ENCODE measurements at regions not wholly inside any gene's neighbourhood (a gene's known extent, or its start where the extent isn't known, plus 50 kb on each side); places are given as distances from the start of the nearest gene placed in this dataset.

- no peak for DNase-seq (ENCODE audit: low read depth in 4 of 4, low spot score in 2 of 4)
Observed at GRCh38 chr5:20605732-20606525, 617.9 kb upstream of the CDH18 start.

- no peak for DNase-seq (ENCODE audit: low read depth in 4 of 4, low spot score in 2 of 4)
Observed at GRCh38 chr5:20604992-20605391, 617.0 kb upstream of the CDH18 start.

- no peak for DNase-seq (ENCODE audit: low read depth in 4 of 4, low spot score in 2 of 4)
Observed at GRCh38 chr5:20601678-20602100, 613.7 kb upstream of the CDH18 start.

- no peak for DNase-seq (ENCODE audit: low read depth in 4 of 4, low spot score in 2 of 4)
Observed at GRCh38 chr5:20590356-20590755, 602.4 kb upstream of the CDH18 start.

- no peak for DNase-seq (ENCODE audit: low read depth in 4 of 4, low spot score in 2 of 4)
Observed at GRCh38 chr5:20575571-20575970, 587.6 kb upstream of the CDH18 start.

GRCh38 chr5:20574576-20574975, 586.6 kb upstream of the CDH18 start:
- no peak for DNase-seq (ENCODE audit: low read depth in 4 of 4, low spot score in 2 of 4)

GRCh38 chr5:20572614-20573013, 584.6 kb upstream of the CDH18 start:
- no peak for DNase-seq (ENCODE audit: low read depth in 4 of 4, low spot score in 2 of 4)

GRCh38 chr5:20570486-20570885, 582.5 kb upstream of the CDH18 start:
- DNase-seq (ENCODE audit: low read depth in 4 of 4, low spot score in 2 of 4) = no peak

- no peak for DNase-seq (ENCODE audit: low read depth in 4 of 4, low spot score in 2 of 4)
Observed at GRCh38 chr5:20562544-20562943, 574.5 kb upstream of the CDH18 start.

GRCh38 chr5:20559845-20560244, 571.8 kb upstream of the CDH18 start:
- DNase-seq (ENCODE audit: low read depth in 4 of 4, low spot score in 2 of 4) = no peak

- no peak for DNase-seq (ENCODE audit: low read depth in 4 of 4, low spot score in 2 of 4)
Observed at GRCh38 chr5:20556115-20556763, 568.2 kb upstream of the CDH18 start.

- DNase-seq (ENCODE audit: low read depth in 4 of 4, low spot score in 2 of 4) = no peak
Observed at GRCh38 chr5:20555034-20555433, 567.0 kb upstream of the CDH18 start.

GRCh38 chr5:20554001-20554400, 566.0 kb upstream of the CDH18 start:
- no peak for DNase-seq (ENCODE audit: low read depth in 4 of 4, low spot score in 2 of 4)

- DNase-seq (ENCODE audit: low read depth in 4 of 4, low spot score in 2 of 4) = no peak
Observed at GRCh38 chr5:20537911-20538703, 550.1 kb upstream of the CDH18 start.

GRCh38 chr5:20536813-20537212, 548.8 kb upstream of the CDH18 start:
- DNase-seq (ENCODE audit: low read depth in 4 of 4, low spot score in 2 of 4) = no peak

GRCh38 chr5:20536341-20536740, 548.3 kb upstream of the CDH18 start:
- DNase-seq (ENCODE audit: low read depth in 4 of 4, low spot score in 2 of 4) = no peak

- no peak for DNase-seq (ENCODE audit: low read depth in 4 of 4, low spot score in 2 of 4)
Observed at GRCh38 chr5:20528471-20528870, 540.5 kb upstream of the CDH18 start.

- no peak for DNase-seq (ENCODE audit: low read depth in 4 of 4, low spot score in 2 of 4)
Observed at GRCh38 chr5:20524991-20525529, 537.1 kb upstream of the CDH18 start.

GRCh38 chr5:20522905-20523482, 535.0 kb upstream of the CDH18 start:
- no peak for DNase-seq (ENCODE audit: low read depth in 4 of 4, low spot score in 2 of 4)

GRCh38 chr5:20515606-20516005, 527.6 kb upstream of the CDH18 start:
- no peak for DNase-seq (ENCODE audit: low read depth in 4 of 4, low spot score in 2 of 4)

GRCh38 chr5:20514145-20514544, 526.1 kb upstream of the CDH18 start:
- DNase-seq (ENCODE audit: low read depth in 4 of 4, low spot score in 2 of 4) = no peak

Measured in left renal cortex interstitium (tissue), 4 donors.